ENCODE measurements at regions not wholly inside any gene's neighbourhood (a gene's known extent, or its start where the extent isn't known, plus 50 kb on each side); places are given as distances from the start of the nearest gene placed in this dataset.
"Not testable (repeated sequence)": the region's sequence is repeated elsewhere in the genome, so short reads cannot be mapped to it uniquely, and the experiment has no call there.

- Histone ChIP-seq H2BK15ac (ENCODE audit: low read depth, low read length) (no peak overlapping the region), H3K9ac (ENCODE audit: extremely low read depth, insufficient read length, low read length) (no peak overlapping the region), H2BK5ac (ENCODE audit: insufficient read length, low read length) (no peak overlapping the region), H3K56ac (ENCODE audit: insufficient read length, low read depth, low read length) (no peak overlapping the region), H3K4me2 (ENCODE audit: insufficient read depth, insufficient read length, low read length) (no peak overlapping the region), H3K18ac (ENCODE audit: insufficient read length, low read depth, low read length) (no peak overlapping the region), H4K5ac (ENCODE audit: insufficient read length, low read depth, low read length) (no peak overlapping the region), H3K79me2 (ENCODE audit: insufficient read depth, low read length) (no peaks in the 10 kb centered on the region), H3T11ph (ENCODE audit: low read length) (no peak overlapping the region), H3K9me3 (ENCODE audit: control insufficient read depth, low read depth, low read length) (no peaks in the 10 kb centered on the region), H4K8ac (replicated peaks; ENCODE audit: insufficient read length, low read depth, low read length) (no peak overlapping the region), H2AK5ac (ENCODE audit: insufficient read length, low read length) (no peak overlapping the region), H4K20me1 (ENCODE audit: control insufficient read depth, insufficient read depth, insufficient read length) (no peaks in the 10 kb centered on the region), H2AFZ (ENCODE audit: low read length) (no peak overlapping the region), H2BK120ac (ENCODE audit: low read depth, low read length, poor library complexity, severe bottlenecking) (no peak overlapping the region), H3K27me3 (ENCODE audit: insufficient read depth, low read length) (no peaks in the 10 kb centered on the region), H3K79me1 (ENCODE audit: insufficient read depth, low read depth, low read length, poor library complexity, severe bottlenecking) (no peaks in the 10 kb centered on the region), H3K23me2 (ENCODE audit: insufficient read length, low read depth, low read length, poor library complexity, severe bottlenecking) (no peaks in the 10 kb centered on the region), H3K23ac (ENCODE audit: insufficient read length, low read depth, low read length) (no peak overlapping the region), H2BK20ac (ENCODE audit: low read depth, low read length, poor library complexity, severe bottlenecking) (no peak overlapping the region), H3K14ac (ENCODE audit: insufficient read depth, low read length) (no peak overlapping the region), H3K27ac (ENCODE audit: insufficient read length, low read depth, low read length) (no peak overlapping the region), H2BK12ac (ENCODE audit: insufficient read length, low read depth, low read length) (no peak overlapping the region), H4K91ac (ENCODE audit: insufficient read length, low read depth, low read length) (no peak overlapping the region), H3K4ac (ENCODE audit: low read depth, low read length) (no peak overlapping the region), H3K4me1 (ENCODE audit: insufficient read depth, low read length) (no peaks in the 10 kb centered on the region)
- no peak for TF ChIP-seq CTCF (conservative IDR thresholded peaks at IDR 0.05)
- no peak for DNase-seq
- no peak overlapping the region for H3K4me3 Mint-ChIP-seq
- H3K27me3 Mint-ChIP-seq (ENCODE audit: low read depth), result no peaks in the 10 kb centered on the region
- peaks cover 9 to 10% of the 10 kb centered on the region in 2 experiments for H3K4me1 Mint-ChIP-seq
- whole genome bisulfite sequencing (ENCODE audit: extremely low coverage, insufficient read length, low lambda C conversion rate), result no CpG with 5 or more reads among the region's 2 CpGs
- no peaks in the 10 kb centered on the region; a peak in 2 of 5 replicates for H3K9me3 Mint-ChIP-seq
- H3K27ac Mint-ChIP-seq, result no peak overlapping the region
- H3K36me3 Mint-ChIP-seq (ENCODE audit: insufficient read depth in 1 of 3, low read depth in 3 of 3), result no peaks in the 10 kb centered on the region; a peak in 1 of 7 replicates
Observed at GRCh38 chr7:17109020-17109419, 189.4 kb upstream of the AHR start.

- not testable (repeated sequence) for H3K36me3 Mint-ChIP-seq (ENCODE audit: insufficient read depth in 1 of 3, low read depth in 3 of 3); H4K8ac ChIP-seq (replicated peaks; ENCODE audit: insufficient read length, low read depth, low read length); H3K4me3 Mint-ChIP-seq; H3K4me1 Mint-ChIP-seq; H3K4me1 ChIP-seq (ENCODE audit: insufficient read depth, low read length); H3K23me2 ChIP-seq (ENCODE audit: insufficient read length, low read depth, low read length, poor library complexity, severe bottlenecking); H3K4me2 ChIP-seq (ENCODE audit: insufficient read depth, insufficient read length, low read length); H3K9ac ChIP-seq (ENCODE audit: extremely low read depth, insufficient read length, low read length); H2BK15ac ChIP-seq (ENCODE audit: low read depth, low read length); H4K5ac ChIP-seq (ENCODE audit: insufficient read length, low read depth, low read length); H3K79me1 ChIP-seq (ENCODE audit: insufficient read depth, low read depth, low read length, poor library complexity, severe bottlenecking); H3K27me3 Mint-ChIP-seq (ENCODE audit: low read depth); H3K14ac ChIP-seq (ENCODE audit: insufficient read depth, low read length); H4K20me1 ChIP-seq (ENCODE audit: control insufficient read depth, insufficient read depth, insufficient read length); H3K23ac ChIP-seq (ENCODE audit: insufficient read length, low read depth, low read length); H4K91ac ChIP-seq (ENCODE audit: insufficient read length, low read depth, low read length); H3K9me3 ChIP-seq (ENCODE audit: control insufficient read depth, low read depth, low read length); H2AFZ ChIP-seq (ENCODE audit: low read length); H2BK20ac ChIP-seq (ENCODE audit: low read depth, low read length, poor library complexity, severe bottlenecking); H3K9me3 Mint-ChIP-seq; H2AK5ac ChIP-seq (ENCODE audit: insufficient read length, low read length); H3T11ph ChIP-seq (ENCODE audit: low read length); H3K79me2 ChIP-seq (ENCODE audit: insufficient read depth, low read length); H3K4ac ChIP-seq (ENCODE audit: low read depth, low read length); DNase-seq; H3K27me3 ChIP-seq (ENCODE audit: insufficient read depth, low read length); H3K56ac ChIP-seq (ENCODE audit: insufficient read length, low read depth, low read length); H2BK5ac ChIP-seq (ENCODE audit: insufficient read length, low read length); H2BK120ac ChIP-seq (ENCODE audit: low read depth, low read length, poor library complexity, severe bottlenecking); H2BK12ac ChIP-seq (ENCODE audit: insufficient read length, low read depth, low read length); H3K18ac ChIP-seq (ENCODE audit: insufficient read length, low read depth, low read length); H3K27ac Mint-ChIP-seq; H3K27ac ChIP-seq (ENCODE audit: insufficient read length, low read depth, low read length)
- WGBS (ENCODE audit: extremely low coverage, insufficient read length, low lambda C conversion rate), result no CpG with 5 or more reads among the region's 2 CpGs
Observed at GRCh38 chr7:17113770-17114169, 184.7 kb upstream of the AHR start.
